ENCODE measurements at regions not wholly inside any gene's neighbourhood (a gene's known extent, or its start where the extent isn't known, plus 50 kb on each side); places are given as distances from the start of the nearest gene placed in this dataset.
"Not testable (repeated sequence)": the region's sequence is repeated elsewhere in the genome, so short reads cannot be mapped to it uniquely, and the experiment has no call there.

GRCh38 chrX:40788698-40789097 lies 53.4 kb upstream of the MED14 start:
- H3K36me3 ChIP-seq; H3K4me3 ChIP-seq; H3K9ac ChIP-seq (ENCODE audit: low read depth in 2 of 2, low read length in 2 of 2); intact Hi-C loops (cut with DNase I); H3K4me1 ChIP-seq; H3K27me3 ChIP-seq; H3K9me3 ChIP-seq; DNase-seq; H3K27ac ChIP-seq: not testable (repeated sequence)

DNA sequence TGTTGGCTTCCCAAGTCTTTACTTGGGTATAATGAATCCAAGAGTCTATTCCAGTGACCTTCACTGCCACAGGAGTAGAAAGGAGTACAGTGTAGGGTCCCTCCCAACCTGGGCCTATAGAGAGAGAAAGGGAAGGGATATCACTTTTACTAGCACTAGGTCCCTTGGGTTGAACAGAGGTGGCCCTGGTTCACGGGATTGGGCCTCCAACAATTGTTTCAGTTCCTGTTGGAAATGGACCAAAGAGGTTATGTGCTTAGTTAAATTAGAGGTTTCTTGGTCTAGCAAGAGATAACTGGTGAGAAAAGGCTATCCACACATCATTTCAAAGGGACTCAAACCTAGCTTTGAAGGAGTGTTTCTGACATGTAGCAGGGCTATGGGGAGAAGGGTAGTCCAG lies 57.1 kb upstream of the MED14 start:
- H3K9ac ChIP-seq (ENCODE audit: low read depth in 2 of 2, low read length in 2 of 2): no peak overlapping the region
- TF ChIP-seq, protein P1, sequence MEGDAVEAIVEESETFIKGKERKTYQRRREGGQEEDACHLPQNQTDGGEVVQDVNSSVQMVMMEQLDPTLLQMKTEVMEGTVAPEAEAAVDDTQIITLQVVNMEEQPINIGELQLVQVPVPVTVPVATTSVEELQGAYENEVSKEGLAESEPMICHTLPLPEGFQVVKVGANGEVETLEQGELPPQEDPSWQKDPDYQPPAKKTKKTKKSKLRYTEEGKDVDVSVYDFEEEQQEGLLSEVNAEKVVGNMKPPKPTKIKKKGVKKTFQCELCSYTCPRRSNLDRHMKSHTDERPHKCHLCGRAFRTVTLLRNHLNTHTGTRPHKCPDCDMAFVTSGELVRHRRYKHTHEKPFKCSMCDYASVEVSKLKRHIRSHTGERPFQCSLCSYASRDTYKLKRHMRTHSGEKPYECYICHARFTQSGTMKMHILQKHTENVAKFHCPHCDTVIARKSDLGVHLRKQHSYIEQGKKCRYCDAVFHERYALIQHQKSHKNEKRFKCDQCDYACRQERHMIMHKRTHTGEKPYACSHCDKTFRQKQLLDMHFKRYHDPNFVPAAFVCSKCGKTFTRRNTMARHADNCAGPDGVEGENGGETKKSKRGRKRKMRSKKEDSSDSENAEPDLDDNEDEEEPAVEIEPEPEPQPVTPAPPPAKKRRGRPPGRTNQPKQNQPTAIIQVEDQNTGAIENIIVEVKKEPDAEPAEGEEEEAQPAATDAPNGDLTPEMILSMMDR (IDR thresholded peaks at IDR 0.05): no peak
- no peaks in the 10 kb centered on the region for H3K27me3 ChIP-seq
- H3K4me3 ChIP-seq: no peak overlapping the region
- H3K27ac ChIP-seq: no peak overlapping the region
- no peak for DNase-seq
- no peaks in the 10 kb centered on the region for H3K9me3 ChIP-seq
- H3K36me3 ChIP-seq: no peaks in the 10 kb centered on the region
- intact Hi-C loops (cut with DNase I): loop anchor here (5.0 to 10.0 kb wide), 2 partner anchors 140 to 248 kb away; no protein-coding TSS in a partner anchor
- no peaks in the 10 kb centered on the region for H3K4me1 ChIP-seq

DNA sequence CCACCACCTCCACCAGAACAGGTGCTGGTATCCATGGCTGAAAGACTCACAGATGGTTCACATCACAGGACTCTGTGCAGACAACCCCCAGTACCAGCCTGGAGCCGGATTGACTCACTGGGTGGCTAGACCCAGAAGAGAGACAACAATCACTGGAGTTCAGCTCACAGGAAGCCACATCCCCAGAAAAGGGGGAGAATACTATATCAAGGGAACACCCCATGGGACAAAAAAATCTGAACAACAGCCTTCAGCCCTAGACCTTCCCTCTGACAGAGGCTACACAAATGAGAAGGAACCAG lies 59.4 kb upstream of the MED14 start:
- H3K9me3 ChIP-seq; H3K27ac ChIP-seq; H3K27me3 ChIP-seq; DNase-seq; H3K36me3 ChIP-seq; H3K9ac ChIP-seq (ENCODE audit: low read depth in 2 of 2, low read length in 2 of 2); H3K4me3 ChIP-seq; H3K4me1 ChIP-seq: not testable (repeated sequence)
- intact Hi-C loops (cut with DNase I): loop anchor here (5.0 to 10.0 kb wide), 2 partner anchors 142 to 250 kb away; no protein-coding TSS in a partner anchor

DNA sequence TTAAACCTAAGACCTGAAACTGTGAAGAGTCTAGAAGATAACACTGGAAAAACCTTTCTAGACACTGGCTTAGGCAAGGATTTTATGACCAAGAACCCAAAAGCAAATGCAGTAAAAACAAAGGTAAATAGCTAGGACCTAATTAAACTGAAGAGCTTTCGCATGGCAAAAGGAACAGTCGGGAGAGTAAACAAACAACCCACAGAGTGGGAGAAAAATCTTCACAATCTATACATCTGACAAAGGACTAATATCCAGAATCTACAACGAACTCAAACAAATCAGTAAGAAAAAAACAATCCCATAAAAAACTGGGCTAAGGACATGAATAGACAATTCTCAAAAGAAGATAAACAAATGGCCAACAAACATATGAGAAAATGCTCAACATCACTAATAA lies 64.4 kb upstream of the MED14 start:
- H3K9ac ChIP-seq (ENCODE audit: low read depth in 2 of 2, low read length in 2 of 2); H3K9me3 ChIP-seq; H3K4me1 ChIP-seq; H3K36me3 ChIP-seq; H3K27ac ChIP-seq; H3K27me3 ChIP-seq; H3K4me3 ChIP-seq; DNase-seq: not testable (repeated sequence)
- intact Hi-C loops (cut with DNase I): loop anchor here (10.0 kb wide), 1 partner anchor 255 kb away; no protein-coding TSS in a partner anchor

GRCh38 chrX:40805404-40805803 lies 70.1 kb upstream of the MED14 start:
- Histone ChIP-seq H3K4me3 (no peak overlapping the region), H3K36me3 (no peaks in the 10 kb centered on the region), H3K27ac (no peak overlapping the region), H3K9ac (ENCODE audit: low read depth in 2 of 2, low read length in 2 of 2) (no peak overlapping the region), H3K4me1 (no peaks in the 10 kb centered on the region), H3K27me3 (no peaks in the 10 kb centered on the region), H3K9me3 (no peaks in the 10 kb centered on the region)
- DNase-seq: no peak
- TF ChIP-seq, protein P1 (IDR thresholded peaks at IDR 0.05): no peak
- intact Hi-C loops (cut with DNase I): no loop called here

GRCh38 chrX:40806513-40807220 lies 71.3 kb upstream of the MED14 start:
- H3K9me3 ChIP-seq: no peaks in the 10 kb centered on the region
- no peak overlapping the region for H3K27ac ChIP-seq
- H3K36me3 ChIP-seq: no peaks in the 10 kb centered on the region
- no peaks in the 10 kb centered on the region for H3K27me3 ChIP-seq
- no peak overlapping the region for H3K9ac ChIP-seq (ENCODE audit: low read depth in 2 of 2, low read length in 2 of 2)
- intact Hi-C loops (cut with DNase I): no loop called here
- no peak overlapping the region for H3K4me3 ChIP-seq
- no peaks in the 10 kb centered on the region for H3K4me1 ChIP-seq
- DNase-seq: no peak
- TF ChIP-seq, protein P1 (IDR thresholded peaks at IDR 0.05): no peak

DNA sequence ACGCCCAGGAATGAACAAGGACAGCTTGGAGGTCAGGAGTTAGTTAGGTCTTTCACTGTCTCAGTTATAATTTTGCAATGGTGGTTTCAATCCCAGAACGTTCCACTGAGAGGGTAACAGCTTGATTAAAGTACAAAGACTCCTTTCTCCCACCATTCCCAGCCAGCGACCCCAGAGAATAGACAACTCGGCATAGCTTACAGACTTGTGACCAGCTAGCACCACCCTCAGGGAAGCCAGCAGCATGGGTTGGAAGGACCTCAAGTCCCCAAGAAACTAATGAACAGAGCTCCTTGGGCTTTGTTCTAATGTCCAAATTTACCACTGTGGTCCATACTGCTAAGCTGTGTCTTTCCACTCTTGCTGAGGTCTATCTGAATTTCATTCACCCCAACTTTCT lies 72.0 kb upstream of the MED14 start:
- no peaks in the 10 kb centered on the region for H3K9me3 ChIP-seq
- TF ChIP-seq, protein P1 (IDR thresholded peaks at IDR 0.05): no peak
- no peak for DNase-seq
- H3K27ac ChIP-seq: no peak overlapping the region
- no peaks in the 10 kb centered on the region for H3K4me1 ChIP-seq
- H3K9ac ChIP-seq (ENCODE audit: low read depth in 2 of 2, low read length in 2 of 2): no peak overlapping the region
- H3K27me3 ChIP-seq: no peaks in the 10 kb centered on the region
- intact Hi-C loops (cut with DNase I): no loop called here
- H3K4me3 ChIP-seq: no peak overlapping the region
- no peaks in the 10 kb centered on the region for H3K36me3 ChIP-seq

All from colonic mucosa (tissue), 4 donors.